ENCODE measurements at regions not wholly inside any gene's neighbourhood (a gene's known extent, or its start where the extent isn't known, plus 50 kb on each side); places are given as distances from the start of the nearest gene placed in this dataset.

- DNase-seq, result peak; percentile 36
These were observed 227.7 kb upstream of the CRY1 start for GRCh38 chr12:107320929-107321631.

DNA sequence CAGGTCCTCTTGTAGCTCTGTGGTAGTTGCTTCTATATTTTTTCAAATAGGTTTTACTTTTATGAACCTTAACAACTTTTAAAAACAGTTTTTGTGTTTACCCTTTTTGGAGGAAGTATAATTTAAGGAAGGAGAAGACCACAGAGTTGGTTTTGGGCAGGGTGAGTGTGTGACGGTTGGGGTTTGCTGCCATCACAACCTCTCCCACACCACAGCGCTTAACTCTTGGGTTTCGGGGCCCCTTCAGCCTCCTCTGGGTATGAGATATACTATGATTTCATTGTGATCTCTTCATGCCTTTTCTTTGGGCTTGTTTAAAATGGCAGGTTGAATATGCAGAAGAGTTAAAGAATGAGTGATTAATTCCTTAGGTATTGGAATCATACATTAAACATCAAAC lies 228.7 kb upstream of the CRY1 start:
- DNase-seq, result no peak

- no peak for DNase-seq
These were observed 231.8 kb upstream of the CRY1 start for GRCh38 chr12:107325075-107325608.

DNA sequence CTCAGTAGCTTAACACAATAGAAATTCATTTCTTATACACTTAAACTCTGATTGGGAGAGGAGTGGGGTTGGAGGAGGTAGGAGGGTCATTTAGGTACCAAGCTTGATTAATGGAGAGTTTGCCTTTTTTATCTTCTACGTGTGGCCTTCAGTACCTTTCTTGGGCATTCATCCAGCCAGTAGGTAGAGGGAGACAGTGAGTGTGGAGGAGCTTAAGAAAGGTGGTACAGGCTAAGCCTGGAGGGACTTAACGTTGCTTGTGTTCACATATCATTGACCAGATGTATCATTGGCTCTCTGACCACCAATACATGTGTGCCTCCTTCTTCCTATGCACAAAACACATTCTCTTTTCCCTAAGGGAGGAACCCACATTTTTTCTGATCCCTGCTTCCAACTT lies 232.9 kb upstream of the CRY1 start:
- DNase-seq, result no peak

GRCh38 chr12:107327651-107328182 lies 234.4 kb upstream of the CRY1 start:
- no peak for DNase-seq

DNA sequence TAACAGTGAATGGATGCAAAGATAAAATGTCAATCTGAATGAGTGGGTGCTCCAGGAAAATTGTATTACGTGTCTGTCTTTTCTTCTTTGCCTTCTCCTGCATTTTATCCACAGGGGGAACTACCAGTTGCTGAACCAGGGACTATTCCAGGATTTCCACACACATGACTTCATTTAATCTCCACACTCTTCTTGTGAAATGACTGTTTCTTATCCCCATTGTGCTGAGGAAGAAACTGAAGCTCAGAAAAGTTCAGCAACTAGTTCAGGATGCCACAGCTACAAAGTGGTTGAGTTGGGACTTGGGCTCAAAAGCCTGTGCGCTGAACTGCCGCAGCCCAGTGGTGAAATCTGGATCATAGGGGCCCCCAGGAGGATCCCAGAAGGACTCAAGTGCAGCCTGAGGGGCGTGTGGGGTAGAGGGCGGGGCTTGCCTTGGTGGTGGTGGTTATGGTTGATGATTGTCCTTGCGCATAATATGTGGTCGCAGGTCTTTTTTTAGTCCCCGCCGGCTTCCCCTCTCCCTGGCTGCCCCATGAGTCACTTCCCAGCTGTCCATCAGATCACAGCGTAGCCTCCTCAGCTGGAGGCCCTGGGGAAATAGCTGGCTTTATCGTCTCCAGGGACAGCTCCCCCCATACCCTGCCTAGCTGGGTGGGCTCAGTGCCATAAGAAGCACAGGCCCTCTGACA lies 235.2 kb upstream of the CRY1 start:
- DNase-seq, result no peak

- peak; percentile 57 for DNase-seq
These were observed 236.4 kb upstream of the CRY1 start for GRCh38 chr12:107329569-107330324.

- no peak for DNase-seq
These were observed 237.6 kb upstream of the CRY1 start for GRCh38 chr12:107330831-107331431.

DNA sequence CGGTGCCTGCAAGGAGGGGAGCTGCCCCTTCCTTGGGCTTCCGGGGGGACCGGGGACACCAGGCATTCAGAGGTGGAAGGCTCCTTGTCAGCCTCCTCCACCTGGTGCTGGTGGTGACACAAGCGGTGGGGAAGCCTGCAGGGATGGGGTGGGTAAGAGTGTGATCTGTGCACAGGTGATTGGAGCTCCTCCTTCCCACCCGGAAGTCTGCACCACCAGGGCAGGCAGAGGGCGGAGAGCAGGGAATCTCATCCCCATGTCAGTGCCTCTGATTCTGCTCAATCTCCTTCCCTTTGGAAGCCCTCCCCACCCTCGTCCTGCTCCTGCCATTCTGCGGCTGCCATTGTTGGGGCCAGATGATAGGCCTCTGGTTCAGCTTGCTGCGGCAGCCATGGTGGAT lies 238.1 kb upstream of the CRY1 start:
- DNase-seq, result no peak

GRCh38 chr12:107331912-107332311 lies 238.6 kb upstream of the CRY1 start:
- no peak for DNase-seq

DNA sequence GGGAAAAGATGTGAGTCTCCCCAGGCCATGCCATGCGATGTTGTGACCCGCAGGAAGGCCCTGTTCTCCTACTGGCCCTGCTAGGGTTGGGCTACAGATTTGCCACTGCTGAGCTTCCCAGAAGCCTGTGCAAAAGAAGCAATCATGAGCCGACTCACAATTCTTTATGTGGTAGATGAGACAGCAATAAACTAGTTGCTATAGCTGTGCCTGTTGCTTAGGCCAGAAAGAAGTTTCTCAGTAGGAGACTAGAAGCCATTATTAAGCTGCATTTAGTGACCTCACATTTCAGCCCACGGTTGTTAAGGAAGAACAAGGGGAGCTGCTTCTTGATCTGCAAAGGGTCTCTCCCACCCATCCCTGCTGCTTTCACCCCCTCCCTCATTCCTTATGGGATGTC lies 239.4 kb upstream of the CRY1 start:
- DNase-seq, result no peak

DNA sequence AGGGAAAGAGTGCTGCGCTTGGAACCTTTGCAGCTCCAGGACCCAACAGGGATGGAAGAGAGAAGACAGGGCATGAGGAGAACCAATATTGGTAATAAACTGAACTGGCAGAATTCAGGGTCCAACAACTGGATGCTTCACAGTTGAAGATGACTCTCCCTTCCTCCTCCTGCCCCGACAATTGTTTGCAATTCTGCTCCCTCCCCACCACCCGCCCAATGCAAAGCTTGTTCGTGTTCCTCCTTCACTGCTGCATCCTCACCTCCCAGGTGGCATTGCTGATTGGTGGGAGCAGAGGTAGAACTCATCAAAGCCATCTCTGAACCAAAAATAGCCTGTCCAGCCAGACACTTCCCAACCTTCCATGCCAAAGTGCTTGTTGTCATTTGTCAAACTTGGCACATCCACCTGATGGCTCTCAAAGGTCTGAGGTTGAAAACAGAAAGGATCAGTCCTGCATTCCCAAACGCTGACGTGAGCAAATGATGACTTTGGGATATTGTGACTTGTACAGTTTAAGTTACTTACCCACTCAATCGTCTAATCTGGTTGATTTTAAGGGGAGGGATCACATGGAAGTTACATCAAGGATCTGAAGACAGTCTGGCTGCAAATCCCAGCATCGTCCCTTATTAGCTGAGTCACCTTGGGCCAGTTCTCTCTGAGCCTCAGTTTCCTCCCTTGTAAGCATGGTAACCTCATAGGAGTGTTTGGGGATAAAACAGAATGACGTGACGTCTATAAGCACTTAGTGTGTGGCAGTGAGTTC lies 242.6 kb upstream of the CRY1 start:
- no peak for DNase-seq

- DNase-seq, result no peak
These were observed 243.3 kb upstream of the CRY1 start for GRCh38 chr12:107336695-107337094.

- DNase-seq, result no peak
These were observed 244.2 kb upstream of the CRY1 start for GRCh38 chr12:107337346-107338095.

GRCh38 chr12:107339487-107339886 lies 246.1 kb upstream of the CRY1 start:
- no peak for DNase-seq

- DNase-seq, result no peak
These were observed 246.6 kb upstream of the CRY1 start for GRCh38 chr12:107339932-107340331.

DNA sequence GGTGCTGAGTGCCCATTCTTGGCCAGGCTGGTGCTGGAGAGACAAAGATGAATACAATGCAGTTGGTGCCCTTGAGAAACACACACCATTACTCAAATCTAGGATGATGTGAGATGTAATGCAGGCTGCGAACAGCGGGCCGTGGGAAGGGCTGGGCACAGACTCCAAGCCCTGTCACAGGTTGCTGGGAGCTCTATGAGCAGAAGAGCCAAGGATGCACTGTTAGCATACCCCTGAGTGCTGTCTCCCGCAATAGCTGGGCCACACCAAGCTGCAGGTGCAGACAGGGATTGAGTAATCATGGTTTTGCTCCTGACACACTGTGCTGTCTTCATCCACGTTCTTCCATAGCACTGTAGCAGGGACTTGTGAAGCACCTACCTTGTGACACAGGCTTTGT lies 247.5 kb upstream of the CRY1 start:
- DNase-seq, result no peak

- DNase-seq, result no peak
These were observed 250.9 kb upstream of the CRY1 start for GRCh38 chr12:107344035-107344808.

DNA sequence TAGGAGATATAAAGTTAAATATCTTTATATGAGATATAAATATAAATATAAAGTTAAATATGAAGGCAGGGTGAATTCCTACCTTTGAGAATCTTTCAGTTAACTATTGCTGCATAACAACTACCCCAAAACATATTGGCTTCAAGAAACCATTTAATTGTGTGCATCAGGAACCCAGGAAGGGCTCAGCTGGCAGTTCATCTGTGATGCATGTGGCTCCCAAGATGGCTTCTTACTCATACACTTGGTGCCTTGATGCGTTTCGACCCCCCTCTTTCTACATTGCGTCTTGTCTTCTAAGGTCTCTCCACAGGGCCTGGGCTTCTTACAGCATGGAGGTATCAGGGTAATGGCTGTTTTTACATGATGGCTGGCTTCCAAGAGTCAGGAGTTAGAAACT lies 253.9 kb upstream of the CRY1 start:
- no peak for DNase-seq
